HCT116 (cell line): ENCODE measurements at regions not wholly inside any gene's neighbourhood (a gene's known extent, or its start where the extent isn't known, plus 50 kb on each side); places are given as distances from the start of the nearest gene placed in this dataset.

Source experiments
- ATAC-seq: fragments of 200-7000 bp; cut with Tn5 transposase; 2 replicates; pipeline ENCODE4 v1.9.1; 2020; ENCODE audit warnings: mild to moderate bottlenecking, moderate library complexity
- BruUV-seq: library from RNA; stranded (reverse); fragments of 400-500 nt; replicated peaks from 2 replicates; lab custom pipeline; 2021; lab: Mats Ljungman, UMichigan
- CTCF ChIA-PET: fragments of 300-600 bp; sonication (Branson Sonifier 250); formaldehyde crosslinking; loops from one replicate; lab custom pipeline; 2021; ENCODE audit warnings: antibody characterized with exemption; lab: Charles Lee
- POLR2A ChIA-PET: fragments of 300-600, 350-600 bp; sonication (Branson Sonifier 250); formaldehyde crosslinking; loops from one replicate; lab custom pipeline; 2021; ENCODE audit warnings: antibody characterized with exemption; lab: Charles Lee
- RAD21 ChIA-PET, 2 experiments: fragments of 300-600 bp; sonication (Branson Sonifier 250); formaldehyde crosslinking; loops; one replicate each; lab custom pipeline; 2023; ENCODE audit warnings: low total read pairs in 2 of 2; ENCODE audit not compliant: uncharacterized antibody in 2 of 2, unreplicated experiment in 2 of 2, low non-redundant PET in 1 of 2; lab: Charles Lee
- DNase-seq: peaks from one replicate; pipeline ENCODE4 v3.0.0-alpha.2; 2010; ENCODE audit warnings: low read depth, low spot score
- H2AFZ ChIP-seq: fragments of 200-600 bp; shearing (Covaris generic), sonication (generic); 2 replicates; pipeline ENCODE4 v1.6.1; 2017; ENCODE audit warnings: low read depth, mixed run types, mixed read lengths, antibody characterized with exemption, low read length; ENCODE audit not compliant: poor library complexity, severe bottlenecking
- H3K27ac ChIP-seq: 2 replicates; pipeline ENCODE4 v1.5.1; 2012; ENCODE audit warnings: low read depth, low read length
- H3K27me3 ChIP-seq: fragments of 200-600 bp; sonication (generic); 2 replicates; pipeline ENCODE4 v1.6.1; 2016; ENCODE audit warnings: mixed run types, low read length, mixed read lengths; ENCODE audit not compliant: insufficient read depth
- H3K36me3 ChIP-seq, 2 experiments: fragments of 200-500 bp in 1 of 2; fragments of 200-600 bp in 1 of 2; sonication (Bioruptor generic) in 1 of 2; sonication (generic) in 1 of 2; 2 replicates each; pipeline versions ENCODE4 v1.5.1 to v1.6.1; 2014 to 2016; ENCODE audit warnings: low read length in 2 of 2, inconsistent platforms in 1 of 2, mixed read lengths in 1 of 2, mixed run types in 1 of 2; ENCODE audit not compliant: insufficient read depth in 2 of 2, control insufficient read depth in 1 of 2
- H3K4me1 ChIP-seq, 2 experiments: fragments of 200-600 bp in 1 of 2; sonication (generic) in 1 of 2; 2 replicates each; pipeline versions ENCODE4 v1.5.1 to v1.6.1; 2012 to 2017; ENCODE audit warnings: low read length in 2 of 2, inconsistent platforms in 1 of 2, mild to moderate bottlenecking in 1 of 2, mixed read lengths in 1 of 2, mixed run types in 1 of 2, moderate library complexity in 1 of 2; ENCODE audit not compliant: insufficient read depth in 2 of 2, control insufficient read depth in 1 of 2
- H3K4me2 ChIP-seq: fragments of 200-600 bp; sonication (generic); 2 replicates; pipeline ENCODE4 v1.6.1; 2017; ENCODE audit warnings: mixed run types, low read length, mixed read lengths
- H3K4me3 ChIP-seq, 2 experiments: fragments of 200-600 bp in 1 of 2; sonication (generic) in 1 of 2; replicated peaks in 1 of 2; 2 replicates each; pipeline ENCODE4 v1.5.1; 2011 to 2016; ENCODE audit warnings: low read length in 2 of 2, control low read depth in 1 of 2, low read depth in 1 of 2, mild to moderate bottlenecking in 1 of 2, mixed read lengths in 1 of 2, mixed run types in 1 of 2
- H3K79me2 ChIP-seq: fragments of 200-600 bp; sonication (generic); 2 replicates; pipeline ENCODE4 v1.6.1; 2017; ENCODE audit warnings: mild to moderate bottlenecking, mixed run types, low read length, moderate library complexity, mixed read lengths; ENCODE audit not compliant: insufficient read depth
- H3K9ac ChIP-seq: fragments of 200-600 bp; sonication (generic); 2 replicates; pipeline ENCODE4 v1.6.1; 2016; ENCODE audit warnings: low read length, mixed read lengths
- H3K9me2 ChIP-seq: fragments of 200-600 bp; sonication (generic), shearing (Covaris generic); 2 replicates; pipeline ENCODE4 v1.6.1; 2017; ENCODE audit warnings: mixed run types, mild to moderate bottlenecking, moderate library complexity; ENCODE audit not compliant: insufficient read depth
- H3K9me3 ChIP-seq, 2 experiments: fragments of 200-500 bp in 1 of 2; fragments of 200-600 bp in 1 of 2; sonication (Bioruptor generic) in 1 of 2; sonication (generic) in 1 of 2; 2 replicates each; pipeline ENCODE4 v1.6.1; 2014 to 2017; ENCODE audit warnings: low read length in 2 of 2, mixed read lengths in 2 of 2, inconsistent platforms in 1 of 2, low read depth in 1 of 2, mild to moderate bottlenecking in 1 of 2, mixed run types in 1 of 2, moderate library complexity in 1 of 2; ENCODE audit not compliant: control insufficient read depth in 1 of 2, insufficient read depth in 1 of 2
- H4K20me1 ChIP-seq: fragments of 200-600 bp; sonication (generic), shearing (Covaris generic); 2 replicates; pipeline ENCODE4 v1.6.1; 2017; ENCODE audit warnings: mixed run types, mild to moderate bottlenecking, moderate library complexity; ENCODE audit not compliant: insufficient read depth
- CEBPB ChIP-seq: IDR thresholded peaks from 2 replicates; pipeline ENCODE4 v1.6.1; 2012; ENCODE audit warnings: low read depth
- EGR1 ChIP-seq: IDR thresholded peaks from 2 replicates; pipeline ENCODE4 v1.6.1; 2012; ENCODE audit warnings: low read depth
- ELF1 ChIP-seq: IDR thresholded peaks from 2 replicates; pipeline ENCODE4 v1.6.1; 2012; ENCODE audit warnings: low read depth, borderline replicate concordance
- EZH2 ChIP-seq: fragments of 200-600 bp; sonication (generic); IDR thresholded peaks from 2 replicates; pipeline ENCODE4 v1.6.1; 2017; ENCODE audit warnings: antibody characterized with exemption, mixed run types
- EZH2phosphoT487 ChIP-seq: fragments of 200-600 bp; IDR thresholded peaks from 2 replicates; pipeline ENCODE4 v1.6.1; 2018; ENCODE audit warnings: antibody characterized with exemption, borderline replicate concordance
- JUND ChIP-seq: IDR thresholded peaks from 2 replicates; pipeline ENCODE4 v1.6.1; 2012
- MAX ChIP-seq: IDR thresholded peaks from 2 replicates; pipeline ENCODE4 v1.6.1; 2012
- POLR2AphosphoS5 ChIP-seq: IDR thresholded peaks from 2 replicates; pipeline ENCODE4 v1.6.1; 2011; ENCODE audit warnings: mild to moderate bottlenecking, low read depth, low read length, moderate library complexity
- RAD21 ChIP-seq: IDR thresholded peaks from 2 replicates; pipeline ENCODE4 v1.6.1; 2012; ENCODE audit warnings: low read depth, mild to moderate bottlenecking
- SIN3A ChIP-seq: IDR thresholded peaks from 2 replicates; pipeline ENCODE4 v1.6.1; 2012; ENCODE audit warnings: low read depth
- SP1 ChIP-seq: IDR thresholded peaks from 2 replicates; pipeline ENCODE4 v1.6.1; 2012; ENCODE audit warnings: low read depth
- SRF ChIP-seq: IDR thresholded peaks from 2 replicates; pipeline ENCODE4 v1.6.1; 2012; ENCODE audit warnings: low read depth
- TCF7L2 ChIP-seq: IDR thresholded peaks from 2 replicates; pipeline ENCODE4 v1.7.0; 2011; ENCODE audit warnings: borderline replicate concordance, inconsistent platforms; ENCODE audit not compliant: insufficient read depth, insufficient read length; ENCODE audit errors: extremely low read depth
- YY1 ChIP-seq: IDR thresholded peaks from 2 replicates; pipeline ENCODE4 v1.6.1; 2011; ENCODE audit warnings: low read length, low read depth, moderate library complexity, mild to moderate bottlenecking; ENCODE audit not compliant: insufficient replicate concordance; ENCODE audit errors: extremely low read depth
- ZBTB33 ChIP-seq: IDR thresholded peaks from 2 replicates; pipeline ENCODE4 v1.6.1; 2011; ENCODE audit warnings: mild to moderate bottlenecking, low read length, moderate library complexity; ENCODE audit not compliant: insufficient replicate concordance; ENCODE audit errors: extremely low read depth
- ZNF274 ChIP-seq: fragments of 200-500 bp; sonication (Bioruptor generic); IDR thresholded peaks from 2 replicates; pipeline ENCODE4 v1.6.1; 2014; ENCODE audit warnings: mild to moderate bottlenecking, low read depth, low read length, inconsistent platforms
- intact Hi-C: fragments of 100-400 bp; cut with micrococcal nuclease; formaldehyde crosslinking; loops from 2 replicates; pipeline ENCODE4 v1.10.0; 2022
- TF ChIP-seq, protein P1 (sequence below): IDR thresholded peaks from 2 replicates; pipeline ENCODE4 v1.6.1; 2012

- intact Hi-C loops: no loop called here
- BruUV-seq: no TSS peak
- RAD21 ChIA-PET: no interaction called here
- Histone ChIP-seq H3K9me2 (no peaks in the 10 kb centered on the region), H3K36me3 (no peaks in the 10 kb centered on the region), H3K4me1 (no peaks in the 10 kb centered on the region), H3K9me3 (no peaks in the 10 kb centered on the region), H4K20me1 (no peaks in the 10 kb centered on the region), H2AFZ (no peak overlapping the region), H3K4me2 (no peak overlapping the region), H3K9ac (no peak overlapping the region), H3K27me3 (no peaks in the 10 kb centered on the region), H3K27ac (no peak overlapping the region), H3K4me3 (no peak overlapping the region), H3K79me2 (no peaks in the 10 kb centered on the region)
- CTCF ChIA-PET: no interaction called here
- POLR2A ChIA-PET: no interaction called here
- ATAC-seq: no peak
- no peak for TF ChIP-seq CEBPB
- no peak for TF ChIP-seq ZBTB33
- TF ChIP-seq ELF1: no peak
- no peak for TF ChIP-seq SRF
- no peak for TF ChIP-seq TCF7L2
- TF ChIP-seq SIN3A: no peak
- TF ChIP-seq MAX: no peak
- TF ChIP-seq RAD21: no peak
- no peak for TF ChIP-seq EZH2
- no peak for TF ChIP-seq POLR2AphosphoS5
- no peak for TF ChIP-seq JUND
- TF ChIP-seq EZH2phosphoT487: no peak
- TF ChIP-seq SP1: no peak
- TF ChIP-seq, protein P1, sequence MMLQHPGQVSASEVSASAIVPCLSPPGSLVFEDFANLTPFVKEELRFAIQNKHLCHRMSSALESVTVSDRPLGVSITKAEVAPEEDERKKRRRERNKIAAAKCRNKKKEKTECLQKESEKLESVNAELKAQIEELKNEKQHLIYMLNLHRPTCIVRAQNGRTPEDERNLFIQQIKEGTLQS: no peak
- no peak for TF ChIP-seq EGR1
- TF ChIP-seq ZNF274: no peak
- TF ChIP-seq YY1: no peak
- DNase-seq: no peak
Observed at GRCh38 chr1:80056179-80056578, 1049.6 kb upstream of the ADGRL4 start.
